ENCODE measurements at regions not wholly inside any gene's neighbourhood (a gene's known extent, or its start where the extent isn't known, plus 50 kb on each side); places are given as distances from the start of the nearest gene placed in this dataset.
A peak's percentile ranks its signal among the peaks of the same experiment; 100 is the strongest.
"Not testable (repeated sequence)": the region's sequence is repeated elsewhere in the genome, so short reads cannot be mapped to it uniquely, and the experiment has no call there.

- FAIRE-seq, result no peak
- no peak for TF ChIP-seq CTCF (IDR thresholded peaks at IDR 0.05; ENCODE audit: insufficient read depth, missing control alignments)
- DNase-seq (ENCODE audit: insufficient read length, low spot score), result no peak
Observed at GRCh38 chr7:108643136-108643535, 73.5 kb downstream of the DNAJB9 start.

GRCh38 chr7:108648989-108649388 lies 79.3 kb downstream of the DNAJB9 start:
- DNase-seq (ENCODE audit: insufficient read length, low spot score), result no peak
- TF ChIP-seq CTCF (IDR thresholded peaks at IDR 0.05; ENCODE audit: insufficient read depth, missing control alignments), result no peak
- FAIRE-seq, result peak; percentile 38

GRCh38 chr7:108650467-108650866 lies 80.8 kb downstream of the DNAJB9 start:
- DNase-seq (ENCODE audit: insufficient read length, low spot score) (no peak), FAIRE-seq (no peak)
- TF ChIP-seq CTCF (IDR thresholded peaks at IDR 0.05; ENCODE audit: insufficient read depth, missing control alignments), result no peak

- DNase-seq (ENCODE audit: insufficient read length, low spot score) (no peak), FAIRE-seq (no peak)
- TF ChIP-seq CTCF (IDR thresholded peaks at IDR 0.05; ENCODE audit: insufficient read depth, missing control alignments), result no peak
Observed at GRCh38 chr7:108652886-108653285, 83.2 kb downstream of the DNAJB9 start.

GRCh38 chr7:108653526-108653925 lies 83.9 kb downstream of the DNAJB9 start:
- no peak for FAIRE-seq
- no peak for TF ChIP-seq CTCF (IDR thresholded peaks at IDR 0.05; ENCODE audit: insufficient read depth, missing control alignments)
- DNase-seq (ENCODE audit: insufficient read length, low spot score), result no peak

- FAIRE-seq; DNase-seq (ENCODE audit: insufficient read length, low spot score): not testable (repeated sequence)
Observed at GRCh38 chr7:108657140-108657726, 87.6 kb downstream of the DNAJB9 start.

GRCh38 chr7:108659261-108659660 lies 89.6 kb downstream of the DNAJB9 start:
- FAIRE-seq, result no peak
- no peak for TF ChIP-seq CTCF (IDR thresholded peaks at IDR 0.05; ENCODE audit: insufficient read depth, missing control alignments)
- no peak for DNase-seq (ENCODE audit: insufficient read length, low spot score)

GRCh38 chr7:108659867-108660266 lies 90.2 kb downstream of the DNAJB9 start:
- no peak for TF ChIP-seq CTCF (IDR thresholded peaks at IDR 0.05; ENCODE audit: insufficient read depth, missing control alignments)
- FAIRE-seq (no peak), DNase-seq (ENCODE audit: insufficient read length, low spot score) (no peak)
